NCI-H1436 (cell line): ENCODE measurements at regions not wholly inside any gene's neighbourhood (a gene's known extent, or its start where the extent isn't known, plus 50 kb on each side); places are given as distances from the start of the nearest gene placed in this dataset.
"Not testable (repeated sequence)": the region's sequence is repeated elsewhere in the genome, so short reads cannot be mapped to it uniquely, and the experiment has no call there.

Experiments used
- DNase-seq: peaks from one replicate; lab custom pipeline; 2025; lab: John Stamatoyannopoulos, UW

DNA sequence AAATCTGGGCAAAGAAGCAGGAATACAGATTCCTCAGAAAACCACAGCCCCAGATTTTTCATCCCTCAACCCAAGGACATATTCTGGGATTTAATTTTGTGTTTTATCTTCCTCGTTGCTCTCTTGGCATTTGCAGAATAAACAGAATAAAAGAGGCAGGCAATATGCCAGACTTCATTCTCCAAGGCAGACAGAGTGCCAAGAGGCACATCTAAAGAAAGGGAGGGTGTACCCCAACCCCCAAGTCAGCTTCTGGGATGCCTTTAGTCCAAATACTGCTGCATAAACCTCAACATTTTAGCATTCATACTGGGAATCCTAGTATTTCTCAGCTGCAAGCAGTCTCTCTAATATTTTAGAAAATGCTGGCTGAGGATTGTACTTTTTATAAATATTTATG lies 629.2 kb downstream of the KLHL13 start:
- no peak for DNase-seq

- no peak for DNase-seq
Measured at GRCh38 chrX:117483950-117484349, 632.7 kb downstream of the KLHL13 start.

GRCh38 chrX:117458243-117458968 lies 658.2 kb downstream of the KLHL13 start:
- DNase-seq = no peak

- DNase-seq = no peak
Measured at GRCh38 chrX:117455787-117456186, 660.8 kb downstream of the KLHL13 start.

GRCh38 chrX:117429501-117429900 lies 687.1 kb downstream of the KLHL13 start:
- DNase-seq = no peak

DNA sequence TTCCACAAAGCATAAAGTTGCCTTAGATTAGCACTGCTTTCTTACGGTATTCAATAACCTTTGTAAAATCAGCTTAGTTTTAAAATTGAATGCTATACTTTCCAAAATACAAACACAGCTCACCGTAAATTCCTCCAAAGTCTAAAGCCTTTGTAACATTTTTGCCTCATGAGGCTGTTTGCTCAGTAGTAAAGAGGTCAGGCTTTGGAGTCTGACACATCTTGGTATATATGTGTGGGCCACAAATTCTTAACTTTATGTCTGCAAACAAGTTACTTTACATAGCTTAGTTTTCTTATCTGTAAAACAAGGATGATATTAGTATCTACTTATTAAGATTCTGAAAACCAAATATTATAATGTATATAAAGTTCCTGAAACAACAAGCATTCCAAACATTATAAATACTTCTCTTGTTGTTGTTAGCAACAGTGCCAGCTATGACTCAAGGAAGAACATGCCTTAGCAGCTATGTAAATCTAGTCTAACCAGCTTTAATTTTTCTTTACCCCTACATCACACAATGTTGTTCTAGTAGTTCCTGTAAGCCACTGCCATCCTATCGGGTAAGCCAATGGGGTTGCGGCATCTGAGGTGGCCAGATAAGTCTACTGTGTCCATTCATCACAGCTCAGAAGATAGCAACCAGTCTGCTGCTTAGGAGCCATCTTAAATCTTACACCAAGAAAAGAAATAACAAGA lies 709.0 kb downstream of the KLHL13 start:
- DNase-seq = no peak

GRCh38 chrX:117400839-117401238 lies 715.8 kb downstream of the KLHL13 start:
- DNase-seq = no peak

DNA sequence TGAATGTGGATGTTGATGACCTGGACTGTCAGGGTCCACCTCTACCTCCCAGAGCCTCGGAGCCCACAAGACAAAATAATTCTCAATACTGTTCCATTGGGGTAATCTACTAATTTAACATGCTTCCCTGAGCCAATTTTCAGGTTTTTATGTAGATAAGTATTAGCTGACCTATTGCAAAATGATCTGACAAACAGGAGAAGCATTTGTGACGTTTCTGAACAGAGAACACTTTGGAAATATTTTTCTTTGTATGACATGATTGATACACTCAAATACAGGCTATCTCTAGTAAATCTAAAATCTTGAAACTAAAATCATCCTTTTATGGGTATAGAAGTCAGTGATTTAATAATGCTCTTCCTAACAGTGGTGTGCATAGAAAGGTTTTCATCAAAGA lies 716.6 kb downstream of the KLHL13 start:
- DNase-seq = no peak

DNA sequence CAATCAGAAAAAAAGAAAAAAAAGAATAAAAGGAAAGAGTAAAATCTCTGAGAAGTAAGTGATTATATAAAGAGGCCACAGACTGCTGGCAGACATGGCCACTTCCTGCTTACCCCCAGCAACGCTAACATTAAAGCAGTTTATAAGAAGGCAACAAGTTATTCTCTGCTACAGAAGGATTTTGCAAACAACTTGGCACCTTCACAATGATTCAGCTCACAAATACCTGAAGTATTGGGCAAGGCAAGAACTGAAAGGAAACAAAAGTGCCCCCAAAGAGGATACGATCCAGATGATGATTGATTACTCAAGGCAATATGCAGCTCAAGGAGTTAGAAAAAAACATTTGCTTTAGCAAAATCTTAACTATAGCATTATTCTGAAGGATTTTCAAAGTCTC lies 718.8 kb downstream of the KLHL13 start:
- no peak for DNase-seq

DNA sequence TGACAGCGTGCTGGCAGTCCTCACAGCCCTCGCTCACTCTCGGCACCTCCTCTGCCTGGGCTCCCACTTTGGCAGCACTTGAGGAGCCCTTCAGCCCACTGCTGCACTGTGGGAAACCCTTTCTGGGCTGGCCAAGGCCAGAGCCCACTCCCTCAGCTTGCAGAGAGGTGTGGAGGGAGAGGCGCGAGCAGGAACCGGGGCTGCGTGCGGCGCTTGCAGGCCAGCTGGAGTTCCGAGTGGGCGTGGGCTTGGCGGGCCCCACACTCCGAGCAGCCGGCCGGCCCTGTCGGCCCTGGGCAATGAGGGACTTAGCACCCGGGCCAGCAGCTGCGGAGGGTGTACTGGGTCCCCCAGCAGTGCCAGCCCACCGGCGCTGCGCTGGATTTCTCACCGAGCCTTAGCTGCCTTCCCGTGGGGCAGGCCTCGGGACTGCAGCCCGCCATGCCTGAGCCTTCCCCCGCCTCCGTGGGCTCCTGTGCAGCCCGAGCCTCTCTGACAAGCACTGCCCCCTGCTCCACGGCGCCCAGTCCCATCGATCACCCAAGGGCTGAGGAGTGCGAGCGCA lies 722.0 kb downstream of the KLHL13 start:
- not testable (repeated sequence) for DNase-seq

GRCh38 chrX:117392360-117392759 lies 724.2 kb downstream of the KLHL13 start:
- not testable (repeated sequence) for DNase-seq

GRCh38 chrX:117376460-117376859 lies 740.1 kb downstream of the KLHL13 start:
- no peak for DNase-seq

DNA sequence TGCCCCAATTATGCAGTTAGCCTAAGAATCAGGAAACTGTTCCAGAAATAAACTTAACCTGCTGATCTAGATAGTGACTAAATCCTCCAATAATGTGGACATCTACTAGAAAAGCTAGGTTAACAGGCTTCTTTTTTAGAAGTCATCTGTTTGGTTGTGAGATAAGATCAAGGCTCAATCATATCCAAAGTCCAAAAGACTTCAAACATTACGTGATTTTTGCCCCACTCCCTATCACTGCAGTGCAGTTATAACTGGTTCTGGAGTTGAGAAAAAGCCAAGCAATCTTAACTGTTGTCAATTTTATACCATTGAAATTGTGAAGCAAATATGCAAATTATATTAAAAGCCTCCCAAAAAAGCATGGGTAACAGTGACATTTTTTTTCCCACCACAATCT lies 781.4 kb downstream of the KLHL13 start:
- no peak for DNase-seq

DNA sequence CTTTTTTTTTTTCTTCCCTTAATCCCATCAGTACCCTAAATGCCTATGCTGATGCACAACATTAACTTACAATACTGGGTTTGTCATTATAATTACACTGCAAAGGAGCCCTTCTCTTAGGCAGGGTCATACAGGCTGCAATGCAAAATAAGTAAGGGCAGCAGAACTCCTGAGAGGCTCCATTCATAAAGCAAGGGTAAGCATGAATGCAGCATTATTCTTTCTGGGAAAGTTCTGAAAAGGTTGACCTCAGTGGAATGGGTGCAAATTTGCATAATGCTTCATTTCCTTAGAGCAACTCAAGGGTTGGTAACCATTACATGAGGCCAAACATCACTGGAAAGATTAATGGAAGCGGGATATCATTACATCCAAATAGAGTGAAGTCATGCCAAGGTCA lies 789.2 kb downstream of the KLHL13 start:
- DNase-seq = no peak

DNA sequence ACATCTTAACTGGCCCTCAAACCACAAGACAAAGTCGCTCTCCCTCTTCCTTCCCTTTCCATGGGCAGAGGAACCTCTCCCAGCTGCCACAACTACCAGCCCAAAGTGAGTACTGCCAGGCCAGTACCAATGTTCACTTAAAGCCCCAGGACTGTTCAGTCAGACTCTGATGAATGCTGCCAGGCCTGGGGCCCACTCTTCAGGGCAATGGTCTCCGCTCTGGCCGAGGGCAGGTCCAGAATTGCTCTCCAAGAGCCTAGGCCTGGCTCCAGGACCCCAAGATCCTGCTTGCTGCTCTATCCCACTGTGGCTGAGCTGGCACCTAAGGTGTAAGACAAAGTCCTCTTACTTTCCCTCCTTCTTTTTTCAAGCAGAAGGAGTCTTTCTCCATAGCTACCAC lies 790.9 kb downstream of the KLHL13 start:
- no peak for DNase-seq

DNA sequence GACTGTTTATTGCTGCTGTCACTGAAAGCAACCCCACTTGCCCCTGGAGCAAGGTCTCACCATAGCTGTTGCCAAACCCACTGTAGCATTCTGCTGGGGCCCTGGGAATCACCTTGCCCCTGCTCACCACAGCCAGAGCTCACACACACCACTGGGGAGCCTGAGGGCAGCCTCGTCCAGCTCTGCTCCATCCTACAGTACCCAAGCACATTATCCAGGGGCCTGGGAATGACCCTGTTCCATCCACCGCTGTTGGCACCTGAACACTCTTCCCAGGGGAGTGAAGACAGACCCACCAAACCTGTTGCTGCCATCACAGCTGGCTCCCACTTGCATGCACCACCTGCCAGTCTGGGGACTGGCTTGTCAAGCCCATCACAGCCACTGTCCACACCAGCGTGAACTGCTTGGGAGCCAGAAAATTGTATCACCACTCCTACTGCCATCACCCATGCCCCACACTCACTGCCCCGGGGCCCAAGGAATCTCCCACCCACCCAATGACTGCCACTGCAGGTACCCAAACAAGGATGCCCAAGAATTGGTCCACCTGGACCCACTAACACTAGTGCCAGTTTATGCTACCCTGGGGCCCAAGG lies 811.3 kb downstream of the KLHL13 start:
- DNase-seq = no peak

DNA sequence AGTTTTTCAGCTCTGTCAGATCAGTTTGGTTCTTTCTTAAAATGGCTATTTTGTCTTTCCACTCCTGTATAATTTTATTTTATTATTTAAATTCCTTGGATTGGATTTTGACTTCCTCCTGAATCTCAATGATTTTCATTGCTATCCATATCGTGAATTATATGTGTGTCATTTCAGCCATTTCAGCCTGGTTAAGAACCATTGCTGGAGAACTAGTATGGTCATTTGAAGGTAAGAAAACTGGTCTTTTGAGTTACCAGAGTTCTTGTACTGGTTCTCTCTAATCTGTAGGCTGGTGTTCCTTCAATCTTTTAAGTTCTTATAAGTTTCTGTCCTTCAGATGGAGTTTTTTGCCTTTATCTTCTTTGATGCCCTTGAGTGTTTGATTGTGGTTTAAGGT lies 815.5 kb downstream of the KLHL13 start:
- DNase-seq = no peak

GRCh38 chrX:117291760-117292159 lies 824.9 kb downstream of the KLHL13 start:
- DNase-seq = no peak

- DNase-seq = no peak
Measured at GRCh38 chrX:117274965-117275364, 812.2 kb upstream of the CT83 start.
